ENCODE measurements at regions not wholly inside any gene's neighbourhood (a gene's known extent, or its start where the extent isn't known, plus 50 kb on each side); places are given as distances from the start of the nearest gene placed in this dataset.
"Not testable (repeated sequence)": the region's sequence is repeated elsewhere in the genome, so short reads cannot be mapped to it uniquely, and the experiment has no call there.

DNA sequence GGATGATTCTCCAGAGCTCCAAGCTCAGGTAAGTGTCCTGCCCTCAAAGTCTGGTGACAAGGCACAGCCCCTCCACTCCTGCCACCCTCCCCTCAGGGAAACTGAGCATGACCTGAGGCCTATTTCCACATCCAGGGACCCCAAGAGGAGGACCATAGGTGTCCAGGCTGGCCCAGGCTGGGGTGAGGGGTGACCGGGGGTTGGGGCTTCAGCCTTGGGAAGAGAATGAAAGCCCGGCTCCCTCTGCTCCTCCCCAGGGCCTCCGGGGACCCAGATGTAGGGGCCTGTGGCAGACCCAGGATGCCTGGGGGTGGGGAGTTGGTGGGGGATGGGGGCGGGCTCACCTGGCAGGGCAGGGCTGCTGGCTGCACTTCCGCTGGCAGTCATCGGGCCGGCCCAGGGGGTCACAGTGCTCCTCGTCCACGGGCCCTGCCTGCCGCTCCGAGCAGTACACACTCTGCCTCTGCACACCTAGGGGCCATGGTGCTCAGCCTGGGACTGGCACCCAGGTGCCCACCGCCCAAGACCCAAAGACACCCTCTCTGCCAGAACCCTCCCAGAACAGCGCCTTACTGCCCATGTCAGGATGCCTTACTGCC, 116.5 kb upstream of the AKAP13 start:
- intact Hi-C loops (cut with DNase I), result not testable (repeated sequence)

DNA sequence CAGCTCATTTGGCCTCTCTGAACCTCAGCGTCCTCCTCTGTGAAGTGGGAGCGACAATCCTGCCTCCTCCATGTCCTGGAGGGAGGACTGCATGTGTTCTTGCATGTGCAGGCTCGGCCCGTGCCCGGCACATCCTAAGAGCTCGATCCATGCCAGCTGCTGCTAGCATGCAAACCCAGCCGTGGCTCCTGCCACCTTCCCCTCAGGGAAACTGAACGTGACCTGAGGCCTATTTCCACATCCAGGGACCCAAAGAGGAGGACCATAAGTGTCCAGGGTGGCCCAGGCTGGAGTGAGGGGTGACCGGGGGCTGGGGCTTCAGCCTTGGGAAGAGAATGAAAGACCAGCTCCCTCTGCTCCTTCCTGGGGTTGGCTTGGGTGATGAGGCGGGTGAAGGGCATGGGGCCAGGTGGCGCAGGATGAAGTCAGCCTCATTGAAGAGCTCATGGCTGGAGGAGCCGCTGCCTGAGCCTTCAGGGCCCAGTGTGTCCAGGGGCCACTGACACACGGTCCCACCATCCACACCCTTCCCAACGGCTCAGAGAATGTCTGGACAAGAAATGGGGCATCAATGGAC, 115.7 kb upstream of the AKAP13 start:
- DNase-seq; intact Hi-C loops (cut with DNase I): not testable (repeated sequence)

More for the DNA sequence above, 116.5 kb upstream of the AKAP13 start:
- DNase-seq, result not testable (repeated sequence)

DNA sequence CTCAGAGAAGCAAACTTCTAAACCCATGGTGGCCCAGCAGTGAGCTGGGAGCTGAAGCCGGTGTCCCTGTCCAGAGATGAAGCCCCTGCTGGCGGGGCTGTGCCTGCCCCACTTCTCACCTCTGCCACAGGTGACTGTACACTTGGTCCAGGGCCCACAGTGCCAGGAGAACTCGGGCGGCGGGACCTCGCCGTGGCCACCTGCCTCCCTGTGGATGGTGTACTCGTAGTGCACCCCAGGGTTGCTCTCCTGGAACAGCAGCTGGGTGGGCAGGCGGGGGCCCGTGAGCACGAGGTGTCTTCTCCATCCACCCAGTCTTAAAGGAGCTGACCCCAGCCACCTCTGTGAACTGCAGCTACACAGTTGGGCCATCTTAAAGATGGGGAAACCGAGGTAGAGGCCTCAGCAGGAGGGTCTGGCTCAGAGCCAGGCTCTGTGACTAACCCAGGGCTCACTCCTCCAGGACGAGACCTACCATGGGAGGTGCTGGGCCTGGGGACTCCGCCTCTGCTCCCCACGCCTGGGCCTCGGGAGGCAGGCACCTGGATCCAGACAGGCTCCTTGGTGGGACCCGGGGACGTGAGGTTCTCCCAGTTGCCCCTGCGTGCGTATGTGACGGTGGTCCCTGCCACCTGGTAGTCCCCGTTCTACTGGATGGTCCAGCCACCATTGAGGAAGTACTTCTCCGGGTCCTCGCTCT, 113.1 kb upstream of the AKAP13 start:
- intact Hi-C loops (cut with DNase I); DNase-seq: not testable (repeated sequence)

DNA sequence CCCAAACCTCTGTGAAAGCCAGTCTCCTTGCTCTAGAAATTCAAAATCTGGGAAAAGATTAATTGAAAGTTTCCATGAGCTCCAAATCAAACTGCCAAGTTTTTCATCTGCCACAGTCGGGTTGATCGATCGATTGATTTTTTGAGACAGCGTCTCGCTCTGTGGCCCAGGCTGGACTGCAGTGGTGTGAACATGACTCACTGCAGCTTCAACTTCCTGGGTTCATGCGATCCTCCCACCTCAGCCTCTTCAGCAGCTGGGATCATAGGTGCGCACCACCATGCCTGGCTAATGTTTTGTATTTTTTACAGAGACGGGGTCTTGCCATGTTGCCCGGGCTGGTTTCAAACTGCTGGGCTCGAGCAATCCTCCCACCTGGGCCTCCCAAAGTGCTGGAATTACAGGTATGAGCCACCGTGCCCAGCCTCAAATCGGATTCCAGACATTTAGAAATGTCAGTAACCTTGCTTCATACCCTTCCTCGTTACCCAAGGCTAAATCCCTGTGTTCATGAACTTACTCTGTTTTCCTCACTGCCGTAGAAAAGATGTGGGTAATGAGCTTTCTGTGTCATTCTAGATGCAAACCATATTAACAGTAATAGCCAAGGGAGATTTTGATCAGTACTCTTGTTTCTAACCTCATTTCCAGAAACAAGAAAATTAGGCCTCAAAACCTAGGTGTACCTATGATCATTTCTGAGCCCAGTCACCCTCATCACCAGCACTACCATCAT, 105.9 kb upstream of the AKAP13 start:
- no peak for DNase-seq
- intact Hi-C loops (cut with DNase I), result no loop called here

DNA sequence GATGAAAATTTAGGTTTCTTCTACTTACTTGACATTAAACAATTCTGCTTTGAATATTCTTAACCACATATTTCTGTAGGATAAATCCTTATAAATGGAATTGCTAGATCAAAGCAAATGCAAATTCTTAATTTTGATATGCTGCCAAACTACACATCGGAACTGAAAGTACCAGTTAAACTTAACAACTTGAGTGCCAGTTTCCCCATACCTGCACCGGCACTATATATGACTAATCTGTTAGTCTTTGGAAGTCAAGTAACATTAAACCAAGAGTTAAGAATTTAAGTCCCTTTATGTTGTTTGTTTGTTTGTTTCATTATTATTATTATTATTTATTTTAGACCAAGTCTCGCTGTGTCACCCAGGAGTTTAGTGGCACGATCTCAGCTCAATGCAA, 103.9 kb upstream of the AKAP13 start:
- intact Hi-C loops (cut with DNase I), result no loop called here
- no peak for DNase-seq

DNA sequence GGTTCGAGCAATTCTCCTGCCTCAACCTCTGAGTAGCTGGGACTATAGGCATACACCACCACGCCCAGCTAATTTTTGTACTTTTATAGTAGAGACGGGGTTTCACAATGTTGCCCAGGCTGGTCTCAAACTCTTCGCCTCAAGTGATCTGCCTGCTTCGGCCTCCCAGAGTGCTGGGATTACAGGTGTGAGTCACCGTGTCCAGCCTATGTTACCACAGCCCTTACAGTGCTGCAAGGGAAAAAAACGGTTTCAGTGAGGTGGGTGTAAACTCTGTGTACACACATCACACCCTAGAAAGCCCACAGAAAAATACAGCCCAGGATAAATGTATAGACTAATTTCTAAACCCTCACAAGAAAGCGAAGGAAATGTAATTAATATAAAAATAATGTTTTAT, 103.5 kb upstream of the AKAP13 start:
- DNase-seq, result no peak
- intact Hi-C loops (cut with DNase I), result no loop called here

DNA sequence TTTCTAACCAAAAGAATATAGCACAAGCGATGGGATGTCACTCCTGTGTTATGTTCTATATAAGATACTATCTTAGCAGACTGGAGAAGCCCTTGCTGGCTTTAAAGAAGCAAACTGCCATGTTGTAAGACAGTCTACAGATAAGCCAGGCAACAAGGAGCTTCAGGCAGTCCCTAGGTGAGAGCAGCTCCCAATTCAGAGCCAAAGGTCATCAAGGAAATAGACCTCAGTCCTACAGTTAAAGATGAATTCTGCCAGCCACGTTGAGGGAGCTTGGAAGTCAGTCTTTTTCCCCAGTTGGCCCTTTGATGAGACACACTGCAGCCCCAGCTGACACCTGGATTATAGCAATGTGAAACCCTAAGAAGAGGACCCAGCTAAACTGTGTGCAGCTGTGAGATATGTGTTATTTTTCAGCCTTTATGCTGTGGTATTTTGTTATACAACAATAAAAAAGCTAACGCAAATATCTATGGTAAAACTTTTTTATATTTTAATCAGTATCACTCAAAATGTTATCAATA, 102.5 kb upstream of the AKAP13 start:
- intact Hi-C loops (cut with DNase I), result no loop called here
- DNase-seq, result no peak

DNA sequence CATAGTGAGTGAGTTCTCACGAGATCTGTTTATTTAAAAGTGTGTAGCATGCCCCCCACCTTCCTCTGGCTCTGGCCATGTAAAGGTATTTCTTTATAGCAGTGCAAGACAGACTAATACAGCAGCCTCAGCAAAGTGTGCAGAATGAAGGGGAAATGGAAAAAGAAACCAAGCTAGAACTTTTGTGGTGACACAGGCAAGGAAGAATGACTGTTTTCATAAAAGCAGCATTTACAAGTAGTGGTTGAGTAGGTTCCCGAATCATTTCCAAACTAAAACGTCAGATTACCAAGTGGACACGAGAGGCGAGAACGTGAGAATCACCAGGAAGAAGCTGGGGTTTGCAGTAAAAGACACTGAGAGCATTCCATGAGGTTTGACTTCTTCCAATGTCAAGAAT, 100.2 kb upstream of the AKAP13 start:
- DNase-seq, result no peak
- intact Hi-C loops (cut with DNase I), result no loop called here

DNA sequence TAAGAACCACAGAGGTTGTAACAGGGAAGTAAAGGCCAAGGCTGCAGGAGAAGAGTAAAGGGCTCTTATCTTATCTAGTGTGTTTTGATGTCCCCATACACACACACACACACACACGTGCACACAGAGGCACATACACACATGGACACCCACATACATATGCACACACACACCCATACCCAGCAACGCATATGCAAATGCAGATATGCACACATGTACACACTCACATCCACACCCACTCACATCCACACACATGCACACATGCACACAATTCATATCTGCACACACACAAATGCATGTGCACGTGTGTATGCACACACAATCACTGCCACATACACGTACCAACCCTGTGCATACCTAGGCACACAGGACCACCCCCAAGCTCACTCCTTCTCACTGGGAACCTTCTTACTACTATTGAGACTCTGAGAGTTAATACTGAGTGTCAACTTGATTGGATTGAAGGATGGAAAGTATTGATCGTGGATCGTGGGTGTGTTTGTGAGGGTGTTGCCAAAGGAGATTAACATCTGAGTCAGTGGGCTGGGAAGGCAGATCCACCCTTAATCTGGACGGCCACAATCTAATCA, 99.0 kb upstream of the AKAP13 start:
- intact Hi-C loops (cut with DNase I), result no loop called here
- DNase-seq, result no peak

DNA sequence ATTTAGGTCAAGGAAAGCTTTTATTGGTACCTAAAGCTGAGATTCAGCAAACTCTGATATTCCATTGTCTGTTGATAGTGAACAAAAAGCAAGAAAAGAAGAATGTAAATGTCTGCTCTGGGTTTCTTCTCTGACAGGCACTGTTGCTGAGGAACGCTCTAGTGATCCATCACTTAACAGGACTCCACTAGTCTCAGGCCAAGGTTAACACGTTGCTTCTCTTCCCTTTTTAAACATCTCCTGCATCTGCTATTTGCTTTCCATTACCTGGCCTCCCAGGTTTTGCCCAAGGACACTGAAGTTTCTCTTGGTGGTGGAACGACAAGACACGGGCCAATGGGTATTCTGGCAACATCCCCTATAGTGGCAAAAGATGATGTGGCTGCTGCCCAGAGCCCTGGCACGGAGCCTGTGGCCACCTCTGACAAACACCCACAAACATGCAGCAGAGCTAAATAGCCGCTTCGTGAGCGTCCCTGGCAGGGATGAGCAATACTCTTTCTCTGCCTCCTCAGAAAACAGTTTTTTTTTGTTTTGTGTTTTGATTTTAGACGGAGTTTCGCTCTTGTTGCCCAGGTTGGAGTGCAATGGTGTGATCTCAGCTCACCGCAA, 97.8 kb upstream of the AKAP13 start:
- intact Hi-C loops (cut with DNase I), result no loop called here
- no peak for DNase-seq

DNA sequence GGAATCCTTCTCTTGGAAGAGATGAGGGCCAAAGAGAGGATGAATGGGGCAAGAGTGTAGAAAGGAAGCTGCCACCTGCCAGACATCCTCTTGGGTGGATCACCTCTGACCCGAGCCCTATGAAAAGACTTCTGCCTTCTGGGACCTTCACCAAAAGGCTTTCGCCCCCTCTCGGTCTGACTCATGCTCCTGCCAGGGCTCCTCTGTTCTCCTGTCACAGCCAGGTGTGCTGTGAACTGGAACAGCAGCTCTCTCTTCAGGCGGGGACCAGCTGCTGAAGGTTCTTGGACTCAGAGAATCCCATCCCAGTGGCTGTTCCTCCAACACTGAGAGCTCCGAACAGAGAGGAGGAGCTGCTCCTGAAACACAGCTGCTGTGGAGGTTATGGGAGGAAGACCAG, 96.6 kb upstream of the AKAP13 start:
- DNase-seq, result not testable (repeated sequence)

DNA sequence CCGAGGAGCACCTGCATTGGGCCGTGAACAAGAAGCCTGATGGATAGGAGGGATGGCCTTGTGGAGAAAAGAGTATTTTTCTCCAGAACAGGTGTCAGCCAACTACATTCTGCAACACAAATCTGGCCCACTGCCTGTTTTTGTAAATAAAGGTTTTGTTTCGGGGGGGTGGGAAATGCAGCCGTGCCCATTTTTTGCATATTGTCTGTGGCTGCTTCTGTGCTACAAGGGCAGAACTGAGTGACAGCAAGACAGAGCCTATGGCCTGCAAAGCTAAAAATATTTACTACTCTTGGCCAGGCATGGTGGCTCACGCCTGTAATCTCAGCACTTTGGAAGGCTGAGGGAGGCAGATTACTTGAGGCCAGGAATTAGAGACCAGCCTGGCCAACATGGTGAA, 95.9 kb upstream of the AKAP13 start:
- intact Hi-C loops (cut with DNase I), result no loop called here
- no peak for DNase-seq

More for the DNA sequence above, 96.6 kb upstream of the AKAP13 start:
- intact Hi-C loops (cut with DNase I), result not testable (repeated sequence)

DNA sequence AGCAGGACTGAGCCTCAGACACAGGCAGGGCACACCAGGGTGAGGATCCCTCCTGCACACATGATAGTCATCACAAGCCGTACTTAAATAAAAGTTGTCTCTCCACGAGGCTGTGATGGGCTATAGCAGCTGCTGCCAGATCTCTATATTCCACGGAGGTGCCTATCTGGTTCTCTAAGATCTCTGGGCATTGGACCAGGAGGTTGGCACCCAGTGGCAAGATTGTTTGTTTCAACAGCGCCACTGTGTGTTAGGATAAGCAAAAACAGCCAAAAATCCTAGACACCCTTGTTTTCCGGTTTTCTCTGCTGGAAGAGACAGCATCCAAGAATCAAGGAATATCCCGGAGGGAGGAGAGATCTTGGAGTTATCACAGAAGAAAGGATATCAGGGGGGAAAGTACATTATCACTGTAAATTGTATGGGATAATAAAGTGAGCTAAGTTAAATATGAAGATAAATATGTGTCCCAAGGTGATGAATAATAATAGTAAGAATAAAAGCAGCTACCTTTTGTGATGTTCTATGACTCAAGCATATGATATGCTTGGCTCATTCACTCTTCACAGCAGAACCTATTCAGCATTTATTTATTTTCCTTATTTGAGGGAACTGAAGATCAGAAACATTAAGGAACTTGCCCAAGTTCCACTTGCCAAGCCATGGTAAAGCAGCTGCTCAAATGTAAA, 90.6 kb upstream of the AKAP13 start:
- peak in 5 of 10 donors; percentile 28 to 48 (median 34) for DNase-seq
- intact Hi-C loops (cut with DNase I), result no loop called here

DNA sequence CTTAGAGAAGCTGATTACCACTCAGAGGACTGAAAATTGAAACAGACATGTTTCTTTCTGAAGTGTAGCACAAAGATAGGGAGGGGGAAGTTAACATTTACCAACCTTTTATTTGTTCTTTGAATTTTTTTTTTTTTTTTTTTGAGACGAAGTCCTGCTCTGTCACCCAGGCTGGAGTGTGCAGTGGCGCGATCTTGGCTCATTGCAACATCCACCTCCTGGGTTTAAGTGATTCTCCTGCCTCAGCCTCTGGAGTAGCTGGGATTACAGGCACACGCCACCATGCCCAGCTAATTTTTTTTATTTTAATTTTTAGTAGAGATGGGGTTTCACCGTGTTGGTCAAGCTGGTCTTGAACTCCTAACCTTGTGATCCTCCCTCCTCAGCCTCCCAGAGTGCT, 87.8 kb upstream of the AKAP13 start:
- DNase-seq; intact Hi-C loops (cut with DNase I): not testable (repeated sequence)

DNA sequence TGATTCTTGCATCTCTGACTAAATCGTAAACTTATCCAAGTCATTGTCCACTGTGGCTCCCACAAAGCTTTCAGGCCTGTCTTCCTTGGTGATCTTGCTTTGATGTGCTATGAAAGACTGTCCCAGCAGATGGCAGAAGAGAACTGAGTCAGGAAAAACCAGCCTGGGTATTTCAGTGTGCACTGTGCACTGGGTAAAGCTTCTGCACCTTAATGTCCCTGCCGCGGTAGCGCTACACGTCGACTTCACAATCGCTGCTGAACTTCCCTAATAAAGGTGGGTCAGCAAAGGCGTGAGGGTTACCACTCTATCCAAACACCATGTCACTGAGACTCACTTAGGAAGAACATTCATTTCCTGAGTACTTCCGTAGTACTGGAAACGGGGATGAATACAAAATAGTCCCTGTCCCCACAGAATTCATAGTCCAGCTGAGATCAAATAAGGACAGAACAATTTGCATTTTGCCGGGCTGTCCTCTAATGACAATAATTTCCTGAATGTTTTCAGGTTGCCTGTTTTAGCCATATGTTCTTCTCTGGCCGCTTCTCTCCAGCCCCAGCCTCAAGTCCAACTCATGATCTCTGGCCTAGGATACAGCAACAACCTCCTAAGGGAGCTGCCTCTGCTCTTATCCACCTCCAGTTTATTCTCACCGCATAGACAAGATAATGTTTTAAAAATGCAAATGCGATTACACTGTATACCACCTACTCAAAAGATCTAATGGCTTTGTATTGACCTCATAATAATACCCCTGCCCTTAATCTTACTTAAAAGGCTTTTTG, 83.6 kb upstream of the AKAP13 start:
- DNase-seq, result peak in 7 of 10 donors; percentile 22 to 84 (median 50)
- intact Hi-C loops (cut with DNase I), result loop anchor here (1.0 to 5.0 kb wide), 2 partner anchors 115 to 208 kb away; no protein-coding TSS in a partner anchor

DNA sequence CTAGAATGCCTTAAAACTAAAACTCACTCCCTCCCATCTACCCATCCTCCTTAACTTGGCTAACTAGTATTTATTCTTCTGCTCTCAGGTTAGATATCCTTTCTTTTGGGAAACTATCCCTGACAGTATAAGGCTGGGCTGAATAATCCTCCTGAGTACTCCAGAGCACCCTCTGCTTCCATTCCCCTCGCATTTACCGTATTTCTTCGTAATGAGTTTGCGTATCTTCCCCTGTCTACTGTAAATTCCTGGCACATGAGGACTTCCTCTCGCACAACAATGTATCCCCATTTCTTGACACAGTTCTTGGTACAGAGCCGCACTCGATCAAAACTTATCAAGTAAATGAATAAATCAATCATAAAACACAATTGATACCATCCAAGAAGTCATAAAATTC, 82.9 kb upstream of the AKAP13 start:
- no peak for DNase-seq
- intact Hi-C loops (cut with DNase I), result loop anchor here (5.0 kb wide), 1 partner anchor 115 kb away; no protein-coding TSS in a partner anchor

DNA sequence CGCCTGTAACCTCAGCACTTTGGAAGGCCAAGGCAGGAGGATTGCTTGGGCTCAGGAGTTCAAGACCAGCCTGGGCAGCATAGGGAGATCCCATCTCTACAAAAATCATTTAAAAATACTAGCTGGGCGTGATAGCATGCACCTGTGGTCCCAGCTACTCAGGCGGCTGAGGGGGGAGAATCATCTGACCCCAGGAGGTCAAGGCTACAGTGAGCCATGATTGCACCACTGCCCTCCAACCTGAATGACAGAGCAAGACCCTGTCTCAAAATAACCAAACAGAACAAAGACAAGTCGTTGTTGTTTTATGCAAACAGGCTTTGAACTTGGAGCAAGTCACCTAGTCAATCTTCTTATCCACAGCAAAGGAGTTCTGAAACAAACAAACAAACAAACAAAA, 82.0 kb upstream of the AKAP13 start:
- intact Hi-C loops (cut with DNase I), result loop anchor here (5.0 kb wide), 1 partner anchor 114 kb away; no protein-coding TSS in a partner anchor

DNA sequence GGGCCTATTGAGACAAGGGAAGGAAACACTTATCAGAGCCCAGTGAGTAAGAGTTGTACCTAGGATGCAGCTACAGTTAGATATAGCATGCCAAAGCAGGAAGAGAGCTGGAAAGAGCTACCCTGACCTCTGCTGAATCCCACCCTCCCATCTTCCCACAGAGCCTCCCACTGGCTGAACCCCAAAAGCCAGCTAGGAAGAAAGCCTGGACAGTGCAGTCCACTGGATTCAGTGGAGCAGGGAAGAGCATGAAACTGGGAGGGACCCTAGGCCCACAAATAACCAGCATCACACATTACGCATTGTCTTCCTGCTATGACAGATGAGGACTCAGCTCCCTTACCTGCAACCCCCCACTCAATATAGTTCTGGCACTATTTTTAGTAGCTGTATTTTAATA, 81.5 kb upstream of the AKAP13 start:
- no peak for DNase-seq
- intact Hi-C loops (cut with DNase I), result loop anchor here (5.0 kb wide), 1 partner anchor 113 kb away; no protein-coding TSS in a partner anchor

More for the DNA sequence above, 82.0 kb upstream of the AKAP13 start:
- no peak for DNase-seq

DNA sequence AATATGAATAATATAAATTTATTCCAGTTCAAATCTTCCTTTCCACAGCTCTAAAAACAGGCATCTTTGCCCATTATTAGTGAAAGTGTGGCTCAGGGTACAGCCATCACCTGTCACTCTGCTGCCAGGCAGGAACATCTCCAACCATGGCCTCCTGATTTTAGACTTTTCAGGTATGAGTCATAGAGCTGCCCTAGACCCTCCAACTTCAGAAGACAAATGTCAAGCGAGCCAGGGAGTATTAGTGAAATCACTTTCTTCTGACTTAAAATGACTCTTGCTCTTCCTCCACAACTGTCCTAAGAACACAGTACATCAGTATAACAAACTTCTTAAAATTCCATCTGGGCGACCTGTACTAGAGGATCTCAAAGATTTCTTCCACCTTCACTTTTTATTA, 78.1 kb upstream of the AKAP13 start:
- intact Hi-C loops (cut with DNase I), result no loop called here
- no peak for DNase-seq
